HG02763 (cell line): ENCODE measurements at regions not wholly inside any gene's neighbourhood (a gene's known extent, or its start where the extent isn't known, plus 50 kb on each side); places are given as distances from the start of the nearest gene placed in this dataset.
"Not testable (repeated sequence)": the region's sequence is repeated elsewhere in the genome, so short reads cannot be mapped to it uniquely, and the experiment has no call there.

Source experiments
- ATAC-seq: cut with Tn5 transposase; IDR thresholded peaks from one replicate; pipeline ENCODE4 v1.9.1; 2021; ENCODE audit warnings: mild to moderate bottlenecking, moderate library complexity; ENCODE audit not compliant: unreplicated experiment

DNA sequence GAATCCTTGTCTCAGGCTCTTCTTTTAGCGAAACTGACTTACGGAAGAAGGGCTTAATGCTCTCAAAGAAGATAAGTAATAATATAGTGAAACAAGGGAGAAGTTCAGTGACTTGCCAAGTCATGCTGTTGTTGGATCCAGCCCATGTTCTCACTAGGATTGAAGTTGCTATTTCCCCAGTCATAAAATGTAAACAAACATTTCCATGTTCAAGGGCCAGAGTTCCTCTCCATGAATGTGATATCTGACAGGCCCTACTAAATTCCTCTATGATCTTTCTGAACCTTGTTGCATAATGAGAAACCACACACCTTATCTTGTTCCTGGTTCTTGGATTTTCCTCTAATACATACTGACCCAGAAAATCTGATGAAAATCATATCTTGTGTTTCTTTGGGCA lies 876.5 kb upstream of the B3GALT2 start:
- ATAC-seq: no peak

DNA sequence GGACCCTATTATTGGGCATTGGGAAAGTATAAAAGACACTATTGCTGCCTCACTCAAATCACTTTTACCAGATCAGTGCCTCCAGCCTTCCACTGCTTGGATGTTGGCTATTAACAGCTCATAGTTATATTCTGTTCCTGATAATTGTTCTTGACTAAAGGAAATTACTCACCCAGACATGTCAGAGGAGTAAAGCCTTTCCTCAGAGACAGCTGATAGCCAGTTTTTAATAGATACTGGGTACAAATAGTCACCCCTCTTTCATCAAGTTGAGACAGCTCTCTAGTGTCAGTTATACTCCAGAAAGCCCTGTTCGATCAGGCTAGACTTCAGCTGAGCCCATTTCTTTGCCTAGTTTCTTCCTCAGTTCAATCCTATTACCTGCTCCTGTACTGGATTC lies 876.1 kb upstream of the B3GALT2 start:
- no peak for ATAC-seq

DNA sequence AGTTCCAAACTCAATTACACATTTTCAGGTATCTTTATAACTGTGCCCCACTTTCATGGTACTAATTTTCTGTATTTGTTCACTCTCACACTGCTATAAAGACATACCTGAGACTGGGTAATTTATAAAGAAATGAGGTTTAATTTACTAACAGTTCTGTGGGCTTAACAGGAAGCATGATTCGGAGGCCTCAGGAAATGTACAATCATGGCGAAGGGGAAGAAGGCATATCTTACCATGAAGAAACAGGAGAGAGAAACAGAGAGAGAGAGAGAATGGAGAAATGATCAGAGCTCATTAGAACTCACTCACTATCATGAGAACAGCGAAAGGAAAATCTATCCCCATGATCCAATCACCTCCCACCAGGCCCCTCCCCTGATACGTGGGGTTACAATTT lies 874.1 kb upstream of the B3GALT2 start:
- no peak for ATAC-seq

DNA sequence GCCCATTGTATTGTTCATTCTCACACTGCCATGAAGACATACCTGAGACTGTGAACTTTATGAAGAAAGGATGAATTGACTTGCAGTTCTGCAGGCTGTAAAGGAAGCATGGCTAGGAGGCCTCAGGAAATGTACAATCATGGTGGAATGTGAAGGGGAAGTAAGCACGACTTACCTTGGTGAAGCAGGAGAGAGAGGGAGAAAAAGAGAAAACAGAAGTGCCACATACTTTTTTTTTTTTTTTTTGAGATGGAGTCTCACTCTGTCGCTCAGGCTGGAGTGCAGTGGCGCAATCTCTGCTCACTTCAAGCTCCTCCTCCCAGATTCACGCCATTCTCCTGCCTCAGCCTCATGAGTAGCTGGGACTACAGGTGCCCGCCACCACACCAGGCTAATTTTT lies 871.9 kb upstream of the B3GALT2 start:
- ATAC-seq: not testable (repeated sequence)

DNA sequence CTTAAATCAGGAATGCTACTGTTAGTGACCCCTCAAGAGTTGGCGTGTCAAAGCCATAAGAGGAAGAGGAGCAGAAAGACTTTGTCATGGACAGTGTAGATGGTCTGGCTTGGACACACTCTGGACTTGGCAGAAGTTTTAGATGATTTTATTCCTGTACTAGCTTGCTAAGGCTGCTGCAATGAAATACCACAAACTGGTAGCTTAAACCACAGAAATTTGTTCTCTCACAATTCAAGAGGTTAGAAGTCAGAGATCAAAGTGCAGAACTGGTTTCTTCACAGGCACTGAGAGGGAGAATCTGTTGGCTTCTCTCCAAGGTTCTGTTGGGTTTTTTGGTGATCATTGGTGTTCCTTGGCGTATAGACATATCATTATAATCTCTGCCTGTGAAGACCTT lies 869.8 kb upstream of the B3GALT2 start:
- ATAC-seq: no peak

DNA sequence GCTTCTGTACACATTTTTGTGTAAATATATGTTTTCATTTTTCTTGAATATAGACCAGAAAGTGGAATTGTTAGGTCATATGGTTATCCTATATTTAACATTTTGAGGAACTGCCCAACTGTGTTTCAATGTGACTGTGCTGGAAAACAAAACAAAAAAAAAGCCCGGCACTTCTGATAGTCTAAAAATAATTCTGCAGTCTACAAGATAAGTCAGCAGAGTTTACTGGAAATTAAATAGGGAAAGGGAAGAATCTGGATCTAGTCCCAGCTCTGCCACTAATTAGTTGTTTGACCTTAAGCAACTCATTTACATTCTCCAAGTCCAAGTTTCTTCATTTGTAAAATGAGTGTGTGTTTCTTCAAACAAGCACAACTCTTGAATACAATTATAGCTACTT lies 869.1 kb upstream of the B3GALT2 start:
- no peak for ATAC-seq

DNA sequence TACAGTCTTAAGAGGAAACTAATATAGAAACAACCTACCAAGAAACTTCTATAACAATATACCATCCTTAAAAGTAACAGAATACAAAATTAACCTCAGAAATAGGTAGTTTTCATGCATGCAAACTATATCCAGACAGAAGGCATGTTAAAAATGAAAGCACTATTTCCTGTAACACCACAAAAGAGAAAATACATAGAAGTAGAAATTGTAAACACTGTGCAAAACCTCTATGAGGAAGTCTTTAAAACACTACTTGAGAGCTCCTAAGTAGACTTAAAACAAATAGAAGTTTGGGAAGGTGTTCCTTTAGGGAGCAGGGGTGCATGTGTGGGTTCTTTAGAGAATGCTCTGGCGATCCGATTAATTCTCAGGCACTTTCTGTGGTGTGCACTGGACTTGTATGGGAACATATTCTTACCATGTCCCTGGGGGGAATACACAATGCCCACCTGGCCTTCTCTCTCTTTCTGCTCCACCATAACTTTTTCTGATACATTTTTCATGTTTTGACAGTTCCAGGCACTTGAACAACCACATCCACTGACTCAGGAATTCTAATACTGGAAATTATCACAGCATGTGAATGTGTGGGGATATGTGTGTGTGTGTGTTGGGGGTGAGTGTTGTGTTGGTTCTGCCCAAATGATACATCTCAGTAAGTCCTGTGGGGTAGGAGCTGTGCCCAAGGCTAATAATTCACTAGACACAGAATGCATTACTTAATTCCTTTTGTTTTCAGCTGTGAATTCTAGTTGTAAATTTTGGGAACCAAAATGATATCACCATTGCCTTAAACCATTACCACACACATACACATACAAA lies 866.3 kb upstream of the B3GALT2 start:
- no peak for ATAC-seq

DNA sequence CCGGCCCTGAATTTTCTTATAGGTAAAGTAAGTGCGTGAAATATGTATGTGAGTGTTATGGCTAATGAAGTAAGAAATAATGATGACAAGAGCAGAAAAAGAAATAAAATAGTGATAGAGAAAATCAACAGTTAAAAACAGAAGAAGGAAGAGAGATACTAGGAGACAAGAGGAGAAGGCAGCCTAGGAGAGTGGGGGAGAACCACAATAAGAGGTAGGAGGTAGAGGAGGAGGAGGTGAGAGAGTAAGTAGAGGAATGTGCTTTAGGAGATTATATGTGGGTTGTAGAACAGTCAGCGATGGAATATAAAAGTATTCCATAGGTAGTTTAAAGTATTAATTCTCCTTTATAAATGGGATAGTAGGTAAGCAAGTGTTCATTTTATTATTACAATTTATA lies 861.5 kb upstream of the B3GALT2 start:
- ATAC-seq: no peak

DNA sequence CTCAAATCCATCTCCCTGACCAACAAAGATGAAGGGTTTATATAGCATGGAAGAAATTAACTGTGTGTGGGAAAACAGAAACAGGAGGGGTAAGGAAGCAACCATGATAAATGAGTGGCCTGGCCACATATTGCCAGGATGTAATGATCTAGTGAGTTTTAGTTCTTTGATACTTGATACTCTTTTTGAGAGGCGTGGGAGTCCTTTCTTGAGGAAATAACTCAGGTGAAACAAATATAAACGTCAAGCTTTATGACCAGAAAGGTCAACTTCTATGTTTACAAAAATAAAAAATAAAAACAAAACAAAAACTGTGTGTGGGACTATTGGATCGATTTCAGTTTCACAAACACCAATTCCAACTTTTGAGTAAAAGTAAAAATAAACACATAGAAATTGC lies 860.8 kb upstream of the B3GALT2 start:
- ATAC-seq: no peak

DNA sequence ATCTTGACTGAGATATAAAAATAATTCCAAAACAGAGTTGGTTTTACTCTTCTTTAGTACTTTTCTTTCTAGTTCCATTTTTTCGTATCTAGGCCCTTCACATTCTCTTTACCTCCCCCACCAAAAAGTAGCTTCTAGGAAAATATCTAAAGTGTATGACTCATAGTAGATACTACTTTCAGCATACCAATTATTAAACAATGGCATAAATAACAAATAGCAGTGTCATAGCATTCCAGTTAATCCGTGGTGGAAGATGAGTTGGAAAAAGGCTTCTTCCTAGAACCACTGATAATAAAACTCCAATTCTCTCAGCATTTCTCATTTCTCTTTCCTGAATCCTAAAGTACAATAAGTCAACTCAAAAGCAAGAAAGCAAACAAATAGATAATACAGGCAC lies 859.0 kb upstream of the B3GALT2 start:
- no peak for ATAC-seq

DNA sequence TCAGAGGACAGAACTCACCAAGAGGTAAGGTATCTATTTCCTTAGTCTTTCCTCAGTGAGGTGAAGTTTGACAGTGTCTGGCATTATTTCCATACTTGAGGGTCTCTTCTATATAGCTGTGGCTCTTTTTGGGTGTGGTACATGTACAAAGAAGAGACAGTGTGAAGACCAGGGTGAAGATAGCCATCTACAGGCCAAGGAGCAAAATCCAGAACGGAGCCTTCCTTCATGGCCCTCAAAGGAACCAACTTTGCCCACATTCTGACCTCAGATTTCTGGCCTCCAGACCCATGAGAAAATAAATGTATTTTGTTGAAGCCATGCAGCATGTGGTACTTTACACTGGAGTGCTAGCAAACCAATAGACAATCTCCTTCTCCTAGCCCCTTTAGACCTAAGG lies 858.5 kb upstream of the B3GALT2 start:
- no peak for ATAC-seq

DNA sequence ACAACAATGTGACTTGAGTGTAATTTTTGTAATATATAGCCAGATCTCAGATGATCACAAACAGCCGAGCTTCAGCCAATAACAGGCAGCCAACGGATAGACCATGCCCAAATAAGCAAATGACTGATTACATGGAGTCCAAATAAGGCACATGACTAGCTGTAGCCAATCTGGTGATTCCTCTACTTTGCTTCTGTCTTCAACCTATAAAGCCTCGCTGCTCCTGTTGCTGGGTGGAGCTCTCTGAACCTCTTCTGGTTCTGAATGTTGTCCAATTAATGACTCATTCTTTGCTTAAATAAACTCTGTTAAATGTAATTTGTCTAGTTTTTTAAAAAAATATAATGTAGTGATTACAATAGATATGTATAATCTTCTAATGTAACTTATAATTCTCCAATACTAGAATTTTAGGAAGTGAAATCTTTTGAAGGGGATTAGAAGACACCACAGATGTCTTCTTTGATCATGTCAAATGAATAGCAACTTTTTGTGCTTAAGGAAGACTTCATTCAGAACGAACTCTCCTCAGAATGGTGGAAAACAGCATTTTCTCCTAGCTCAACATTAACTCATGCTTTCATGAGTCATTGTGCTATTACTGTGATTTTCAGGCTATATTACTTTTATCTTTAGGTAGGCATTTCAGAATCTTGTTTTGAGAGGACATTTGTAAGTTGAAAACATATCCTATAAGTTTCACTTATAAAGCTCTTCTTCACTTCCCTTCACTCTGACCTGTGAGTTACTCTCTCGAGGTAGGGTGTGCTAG lies 857.8 kb upstream of the B3GALT2 start:
- no peak for ATAC-seq

DNA sequence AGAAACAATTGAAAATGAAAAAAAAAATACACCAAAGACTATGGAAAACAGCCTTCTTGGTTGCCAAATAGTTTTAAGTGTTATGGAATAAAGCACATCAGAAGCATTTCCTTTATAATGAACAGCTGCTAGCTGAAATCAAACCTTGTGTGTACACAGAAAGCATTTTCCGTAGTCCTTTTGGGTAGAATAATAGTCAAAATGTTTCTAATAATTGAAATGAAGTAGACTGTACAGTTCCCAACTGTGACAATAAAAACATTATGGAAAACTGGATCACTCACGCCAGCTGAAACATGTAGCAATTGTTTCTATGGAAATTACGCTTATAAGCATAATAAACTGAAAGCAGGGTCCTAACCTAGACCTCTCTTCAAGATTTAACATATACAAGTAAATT lies 856.3 kb upstream of the B3GALT2 start:
- no peak for ATAC-seq

DNA sequence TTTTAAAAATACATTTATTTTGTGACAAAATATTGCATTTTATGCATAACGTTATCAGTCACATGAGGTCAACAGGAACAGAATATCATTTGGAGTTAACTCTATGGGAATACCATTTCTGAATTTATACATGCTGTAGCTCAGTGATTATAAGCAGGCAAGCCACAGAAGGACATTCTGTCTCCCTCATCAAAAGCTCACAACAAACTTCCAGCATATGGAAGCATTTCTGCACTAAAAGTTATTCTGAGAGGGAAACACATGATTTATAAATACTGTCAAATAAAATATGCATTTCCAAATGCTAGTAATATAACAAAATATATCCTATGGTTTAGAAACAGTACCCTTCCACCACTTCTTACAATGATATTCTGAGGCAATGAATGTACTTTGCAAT lies 854.1 kb upstream of the B3GALT2 start:
- no peak for ATAC-seq

DNA sequence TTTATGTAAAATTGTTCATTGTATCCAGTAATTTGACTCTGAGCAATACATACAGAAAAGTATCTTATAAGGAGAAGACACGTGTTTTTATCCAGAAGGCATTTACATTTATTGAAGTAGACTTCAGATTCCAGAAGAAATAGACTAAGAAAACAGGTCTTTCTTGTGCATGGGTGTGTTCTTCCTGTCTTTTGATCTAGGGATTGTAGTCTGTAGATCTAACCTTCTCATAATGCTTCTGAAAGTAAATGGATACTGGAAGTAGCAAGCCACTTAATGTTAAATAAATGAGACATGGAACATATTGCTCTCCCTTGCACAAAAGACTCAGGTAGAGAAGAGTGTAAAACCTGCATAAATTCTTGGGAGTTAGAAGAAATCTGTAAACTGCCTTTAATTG lies 853.2 kb upstream of the B3GALT2 start:
- no peak for ATAC-seq

DNA sequence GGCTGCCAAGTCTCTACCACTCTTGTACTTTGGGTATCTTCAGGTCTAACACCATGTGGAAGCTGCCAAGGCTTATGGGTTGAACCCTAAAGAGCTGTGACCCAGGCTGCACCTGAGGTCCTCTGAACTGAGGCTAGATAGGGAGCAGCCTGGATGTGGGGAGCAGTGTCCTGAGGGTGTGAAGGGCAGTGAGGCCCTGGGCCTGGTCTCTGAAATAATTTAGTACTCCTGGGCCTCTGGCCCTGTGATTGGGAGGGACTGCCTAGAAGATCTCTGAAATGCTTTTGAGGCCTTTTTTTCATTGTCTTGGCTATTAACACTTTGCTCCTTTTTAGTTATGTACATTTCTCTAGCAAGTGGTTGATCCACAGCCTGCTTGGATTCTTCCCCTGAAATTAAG lies 847.2 kb upstream of the B3GALT2 start:
- no peak for ATAC-seq

DNA sequence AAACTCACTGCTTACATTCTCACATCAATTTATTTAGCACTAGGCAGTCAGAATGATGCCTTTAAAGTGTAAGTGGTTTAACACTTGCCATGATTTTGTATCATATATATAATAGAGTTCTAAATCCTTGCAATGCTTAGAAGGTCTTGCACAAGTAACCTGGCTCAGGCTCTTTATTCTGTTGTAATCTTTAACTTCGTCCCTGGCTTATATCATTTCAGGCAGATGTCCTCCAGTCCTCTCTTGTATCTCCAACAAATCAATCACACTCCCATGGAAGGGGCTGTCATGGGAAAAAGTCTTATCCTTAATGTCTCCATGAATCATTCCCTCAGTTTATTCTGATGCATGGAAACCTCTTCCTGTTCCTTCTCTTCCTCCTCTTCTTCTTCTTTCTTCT lies 841.6 kb upstream of the B3GALT2 start:
- ATAC-seq: no peak

DNA sequence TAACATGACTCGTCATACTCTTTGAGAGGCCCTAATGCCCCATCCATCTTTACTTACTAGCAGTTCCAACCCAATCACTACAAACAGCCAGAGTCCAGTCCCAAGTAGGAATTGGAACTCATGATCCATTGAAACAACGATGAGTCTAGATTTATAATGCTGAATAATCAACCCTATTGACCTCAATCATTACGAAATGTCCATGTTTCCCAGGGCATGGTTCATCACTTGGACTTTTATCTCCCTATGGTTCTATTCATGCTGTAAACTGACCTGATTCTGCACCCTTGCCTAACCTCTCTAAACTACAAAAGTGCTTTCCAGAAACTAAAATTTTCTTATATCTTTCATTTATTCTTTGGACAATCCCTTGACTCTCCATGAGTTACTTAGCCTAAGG lies 840.0 kb upstream of the B3GALT2 start:
- no peak for ATAC-seq

DNA sequence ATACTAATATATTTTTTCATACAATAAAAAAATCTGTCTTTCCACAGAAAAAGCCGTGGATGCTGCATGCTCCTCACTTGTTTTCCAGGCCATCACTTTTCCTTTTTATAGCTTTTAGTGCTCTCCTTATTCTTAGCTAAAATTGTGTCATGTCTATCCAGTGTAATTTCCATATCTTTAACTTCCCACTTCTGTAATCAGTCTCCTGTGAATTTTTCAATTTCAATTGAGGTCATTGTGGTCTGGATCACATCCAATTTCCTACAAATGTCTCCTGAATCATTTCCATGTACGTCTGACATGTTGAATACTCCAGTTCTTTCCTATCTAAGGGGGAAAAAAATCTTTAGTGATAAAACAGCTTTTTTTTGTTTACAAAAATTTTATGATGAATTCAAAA lies 838.2 kb upstream of the B3GALT2 start:
- no peak for ATAC-seq

DNA sequence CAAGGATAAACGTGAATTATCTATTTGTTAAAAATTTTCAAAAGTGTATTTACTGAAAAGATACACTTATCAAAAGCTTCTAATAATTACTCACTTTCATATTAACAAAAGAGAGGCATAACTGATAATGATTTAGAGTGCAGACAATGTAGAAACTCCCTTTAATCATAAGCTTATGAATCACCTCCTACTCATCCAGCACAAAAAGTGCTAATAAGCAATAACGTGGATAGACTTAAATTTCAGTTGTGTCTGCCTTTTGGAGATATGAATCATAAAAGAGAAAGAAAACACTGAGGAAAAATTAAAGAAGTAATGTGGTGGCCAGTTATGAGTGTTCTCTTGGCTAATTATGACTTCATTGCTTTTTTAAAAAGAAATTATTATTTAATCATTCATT lies 827.6 kb upstream of the B3GALT2 start:
- ATAC-seq: no peak

DNA sequence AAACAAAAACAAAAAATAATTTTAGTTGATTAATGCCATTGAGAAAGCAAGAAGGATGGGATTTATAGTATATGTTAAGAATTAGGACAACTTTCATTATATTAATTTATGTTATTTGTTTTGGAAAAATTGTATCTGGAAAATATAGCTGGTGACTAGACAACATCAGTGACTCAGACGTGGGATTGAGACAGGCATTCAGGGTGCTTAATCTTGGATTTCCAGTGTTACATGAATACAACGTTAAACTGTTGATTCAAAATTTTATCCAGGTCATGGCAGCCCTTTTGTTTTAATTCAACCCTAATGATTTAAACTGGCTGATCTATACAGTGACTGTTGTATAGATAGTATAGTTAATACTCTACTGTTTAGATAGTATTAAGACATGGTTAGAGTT lies 827.1 kb upstream of the B3GALT2 start:
- no peak for ATAC-seq

DNA sequence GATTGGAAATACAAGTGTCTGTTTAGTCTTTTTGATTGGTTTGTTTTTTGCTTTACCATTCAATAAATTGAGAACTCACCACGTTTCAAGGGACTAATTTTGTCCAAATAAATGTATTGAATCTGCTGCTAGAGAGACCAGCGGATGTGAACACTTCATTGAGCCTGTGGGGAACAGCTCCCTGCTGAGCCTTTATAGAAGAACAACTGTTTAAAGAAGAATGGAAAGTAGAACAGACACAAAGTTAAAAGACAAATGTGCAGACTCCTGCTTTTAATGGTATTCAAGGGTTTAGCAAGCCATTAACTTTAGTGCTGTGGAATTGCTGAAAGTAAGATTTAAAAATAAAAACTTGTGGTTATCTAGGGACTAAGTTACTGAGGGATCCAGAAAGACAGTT lies 817.7 kb upstream of the B3GALT2 start:
- no peak for ATAC-seq
